Bronchial epithelial cell (primary cell): ENCODE measurements at regions not wholly inside any gene's neighbourhood (a gene's known extent, or its start where the extent isn't known, plus 50 kb on each side); places are given as distances from the start of the nearest gene placed in this dataset.

Experiments used
- DNase-seq: peaks from one replicate; pipeline ENCODE4 v3.0.0-alpha.2; 2010; ENCODE audit warnings: low read depth
- FAIRE-seq: peaks from 2 replicates; lab custom pipeline; 2011; peaks lifted over from hg19 to GRCh38; lab: Jason Lieb, UNC
- H3K27me3 ChIP-seq: 2 replicates; pipeline ENCODE4 v1.5.1; 2011; ENCODE audit warnings: low read length; ENCODE audit not compliant: control insufficient read depth, insufficient read depth
- H3K36me3 ChIP-seq: 2 replicates; pipeline ENCODE4 v1.5.1; 2011; ENCODE audit warnings: low read length; ENCODE audit not compliant: control insufficient read depth, insufficient read depth
- H3K4me3 ChIP-seq: 2 replicates; pipeline ENCODE4 v1.5.1; 2011; ENCODE audit warnings: mild to moderate bottlenecking, low read depth, low read length, control low read depth
- TF ChIP-seq, protein P1 (sequence below): IDR thresholded peaks from 2 replicates; pipeline ENCODE4 v1.5.1; 2011; ENCODE audit warnings: mild to moderate bottlenecking, moderate library complexity, low read length, control low read depth, inconsistent platforms; ENCODE audit not compliant: insufficient read depth, severe bottlenecking

DNA sequence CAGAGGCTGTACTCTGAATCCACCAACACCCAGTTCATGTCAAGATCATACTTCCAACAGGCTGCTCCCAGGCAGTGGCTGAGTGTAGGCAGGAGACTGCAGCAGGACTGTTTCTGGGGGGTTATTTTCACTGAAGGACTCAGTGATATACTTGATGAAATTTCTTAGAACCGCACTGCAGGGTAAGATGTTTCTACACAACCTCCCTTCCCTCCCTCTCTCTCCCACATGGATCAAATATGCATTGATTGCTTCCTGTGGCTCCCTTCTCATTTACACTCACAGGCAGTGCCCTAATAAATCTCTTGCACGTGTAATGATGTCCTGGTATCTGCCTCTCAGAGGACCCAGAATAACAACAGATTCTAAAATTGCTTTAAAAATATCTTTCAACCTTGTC, 251.3 kb upstream of the CCDC179 start:
- Histone ChIP-seq H3K27me3 (no peaks in the 10 kb centered on the region), H3K36me3 (no peaks in the 10 kb centered on the region), H3K4me3 (no peak overlapping the region)
- TF ChIP-seq, protein P1, sequence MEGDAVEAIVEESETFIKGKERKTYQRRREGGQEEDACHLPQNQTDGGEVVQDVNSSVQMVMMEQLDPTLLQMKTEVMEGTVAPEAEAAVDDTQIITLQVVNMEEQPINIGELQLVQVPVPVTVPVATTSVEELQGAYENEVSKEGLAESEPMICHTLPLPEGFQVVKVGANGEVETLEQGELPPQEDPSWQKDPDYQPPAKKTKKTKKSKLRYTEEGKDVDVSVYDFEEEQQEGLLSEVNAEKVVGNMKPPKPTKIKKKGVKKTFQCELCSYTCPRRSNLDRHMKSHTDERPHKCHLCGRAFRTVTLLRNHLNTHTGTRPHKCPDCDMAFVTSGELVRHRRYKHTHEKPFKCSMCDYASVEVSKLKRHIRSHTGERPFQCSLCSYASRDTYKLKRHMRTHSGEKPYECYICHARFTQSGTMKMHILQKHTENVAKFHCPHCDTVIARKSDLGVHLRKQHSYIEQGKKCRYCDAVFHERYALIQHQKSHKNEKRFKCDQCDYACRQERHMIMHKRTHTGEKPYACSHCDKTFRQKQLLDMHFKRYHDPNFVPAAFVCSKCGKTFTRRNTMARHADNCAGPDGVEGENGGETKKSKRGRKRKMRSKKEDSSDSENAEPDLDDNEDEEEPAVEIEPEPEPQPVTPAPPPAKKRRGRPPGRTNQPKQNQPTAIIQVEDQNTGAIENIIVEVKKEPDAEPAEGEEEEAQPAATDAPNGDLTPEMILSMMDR = no peak
- DNase-seq = no peak
- FAIRE-seq = no peak

GRCh38 chr11:23112390-23112789, 252.1 kb upstream of the CCDC179 start:
- no peak for FAIRE-seq
- no peaks in the 10 kb centered on the region for H3K36me3 ChIP-seq
- TF ChIP-seq, protein P1 = no peak
- H3K27me3 ChIP-seq = no peaks in the 10 kb centered on the region
- no peak overlapping the region for H3K4me3 ChIP-seq
- no peak for DNase-seq

- DNase-seq (peak; percentile 63), FAIRE-seq (peak; percentile 52)
- Histone ChIP-seq H3K4me3 (no peak overlapping the region), H3K27me3 (no peaks in the 10 kb centered on the region), H3K36me3 (no peaks in the 10 kb centered on the region)
- TF ChIP-seq, protein P1 = peak; percentile 71
These were observed 253.0 kb upstream of the CCDC179 start for GRCh38 chr11:23112987-23113886.

DNA sequence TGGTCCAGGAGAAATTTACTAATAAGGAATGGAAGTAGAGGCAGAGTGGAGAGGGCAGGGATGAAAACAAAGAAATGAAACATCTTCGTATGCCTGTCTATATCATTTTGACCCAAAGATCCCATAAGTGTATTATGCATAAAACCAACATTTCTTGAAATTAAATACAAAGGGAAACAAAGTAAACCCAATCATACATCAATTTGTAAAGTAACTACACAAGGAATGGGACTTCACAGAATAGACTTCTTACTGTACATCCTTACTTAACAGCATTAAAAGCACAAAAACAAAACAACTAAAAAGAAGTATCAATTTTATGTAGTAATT, 253.6 kb upstream of the CCDC179 start:
- TF ChIP-seq, protein P1 = no peak
- Histone ChIP-seq H3K36me3 (no peaks in the 10 kb centered on the region), H3K27me3 (no peaks in the 10 kb centered on the region), H3K4me3 (no peak overlapping the region)
- no peak for FAIRE-seq
- DNase-seq = no peak

GRCh38 chr11:23123753-23124152, 263.5 kb upstream of the CCDC179 start:
- FAIRE-seq (no peak), DNase-seq (peak; percentile 53)
- H3K4me3 ChIP-seq = no peak overlapping the region
- no peaks in the 10 kb centered on the region for H3K36me3 ChIP-seq
- no peaks in the 10 kb centered on the region for H3K27me3 ChIP-seq
- TF ChIP-seq, protein P1 = no peak

DNA sequence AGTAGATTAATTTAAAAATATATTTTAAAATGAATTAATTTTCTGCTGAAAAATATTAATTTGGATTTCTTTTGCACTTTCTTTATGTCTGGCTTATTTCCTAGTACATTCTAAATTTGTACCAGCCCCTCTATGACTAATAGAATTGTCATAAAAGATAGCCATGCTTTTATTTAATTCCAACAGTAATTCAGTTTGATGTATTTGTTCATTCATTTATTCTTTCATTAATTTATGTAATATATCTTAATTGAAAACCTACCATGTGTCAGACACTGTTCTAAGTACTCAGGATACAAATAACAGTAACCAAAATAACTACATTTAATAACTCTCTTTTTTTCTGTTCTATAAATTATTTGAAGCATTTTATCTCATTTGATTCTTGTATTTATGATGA, 264.0 kb upstream of the CCDC179 start:
- no peak overlapping the region for H3K4me3 ChIP-seq
- H3K27me3 ChIP-seq = no peaks in the 10 kb centered on the region
- DNase-seq (peak; percentile 40), FAIRE-seq (no peak)
- no peaks in the 10 kb centered on the region for H3K36me3 ChIP-seq
- TF ChIP-seq, protein P1 = no peak
